HG03064 (cell line): ENCODE measurements at regions not wholly inside any gene's neighbourhood (a gene's known extent, or its start where the extent isn't known, plus 50 kb on each side); places are given as distances from the start of the nearest gene placed in this dataset.
"Not testable (repeated sequence)": the region's sequence is repeated elsewhere in the genome, so short reads cannot be mapped to it uniquely, and the experiment has no call there.

Source experiments
- ATAC-seq: cut with Tn5 transposase; IDR thresholded peaks from one replicate; pipeline ENCODE4 v1.9.1; 2021; ENCODE audit warnings: low read depth; ENCODE audit not compliant: unreplicated experiment

DNA sequence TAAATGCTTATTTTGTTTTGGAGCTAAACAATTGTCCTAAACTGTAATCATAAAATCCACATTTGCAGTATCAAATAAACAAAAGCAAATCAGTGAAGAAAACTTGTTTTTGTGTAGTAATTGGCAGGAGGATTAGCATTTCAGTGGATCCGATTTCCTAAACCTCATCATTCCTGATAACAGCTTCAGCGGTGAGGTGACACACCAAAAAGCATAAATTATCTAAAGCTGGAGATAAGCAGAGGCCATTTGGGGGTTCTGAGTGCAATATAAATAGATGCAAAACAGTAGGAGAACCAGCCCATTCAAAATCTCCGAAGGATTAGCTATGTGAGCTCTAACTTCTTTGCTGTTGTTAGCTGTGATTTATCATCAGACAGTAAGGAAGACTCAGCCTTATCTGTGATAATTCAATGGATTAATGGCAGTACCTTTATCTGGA is 235.8 kb downstream of the EPHA7 start:
- ATAC-seq = no peak

DNA sequence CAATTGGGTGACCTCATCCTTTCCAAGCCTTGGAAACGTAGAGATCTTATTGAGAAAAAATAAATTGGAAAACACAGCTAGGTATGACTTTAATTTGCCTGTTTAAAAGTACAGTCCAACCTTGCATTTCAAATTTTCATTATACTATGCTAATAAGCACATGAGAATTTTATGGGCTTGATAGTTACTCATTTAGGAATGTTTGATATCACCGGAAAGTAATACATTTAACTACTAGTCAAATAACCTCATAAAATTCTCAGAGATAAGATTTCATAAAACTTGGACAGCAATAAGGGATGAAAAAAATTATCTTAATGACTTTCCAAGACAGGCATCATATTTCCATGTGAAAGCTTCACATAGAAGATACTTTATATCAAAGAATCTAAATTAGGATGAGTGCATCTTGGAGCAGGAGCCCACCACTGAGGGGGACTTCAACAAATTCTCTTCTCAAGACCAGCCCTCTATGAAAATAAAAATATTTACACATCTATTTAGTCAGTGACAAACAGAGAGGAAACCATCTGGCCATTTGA is 236.3 kb downstream of the EPHA7 start:
- no peak for ATAC-seq

DNA sequence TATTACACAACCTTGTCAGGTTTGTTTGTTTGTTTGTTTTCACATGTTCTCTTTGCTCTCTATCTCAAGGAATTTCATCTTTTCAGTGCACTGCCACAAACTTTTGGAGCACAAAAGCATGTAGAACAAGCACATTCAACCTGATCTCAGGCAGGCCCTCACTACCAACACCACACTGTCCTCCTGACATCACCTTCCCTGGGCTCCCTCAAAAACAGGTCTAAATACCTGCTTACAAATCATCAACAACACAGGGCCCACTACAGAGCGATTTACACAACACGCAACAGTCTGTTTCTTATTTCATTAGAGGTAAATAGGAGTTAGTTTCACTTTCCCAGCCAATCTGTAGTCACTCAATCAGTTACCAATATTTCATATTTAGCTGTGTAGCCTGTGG is 241.4 kb downstream of the EPHA7 start:
- ATAC-seq = no peak

DNA sequence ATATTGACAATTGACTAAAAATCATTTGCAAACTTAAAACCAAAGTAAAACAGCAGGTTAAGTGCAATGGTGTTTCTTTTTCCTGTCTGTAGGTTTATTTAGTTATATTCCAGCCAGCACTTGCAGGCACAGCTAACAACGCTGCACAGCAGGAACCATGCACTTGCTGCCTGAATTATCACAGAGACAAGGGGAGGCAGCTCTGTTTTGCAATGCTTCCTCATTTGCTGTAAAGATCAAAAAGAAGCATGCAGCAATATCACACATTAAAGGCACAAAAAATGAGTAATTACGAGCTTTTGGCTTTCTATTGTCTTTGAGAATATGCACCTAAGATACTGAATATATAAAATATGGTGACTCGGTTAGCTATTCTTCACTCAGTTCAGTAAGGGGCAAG is 241.9 kb downstream of the EPHA7 start:
- no peak for ATAC-seq

DNA sequence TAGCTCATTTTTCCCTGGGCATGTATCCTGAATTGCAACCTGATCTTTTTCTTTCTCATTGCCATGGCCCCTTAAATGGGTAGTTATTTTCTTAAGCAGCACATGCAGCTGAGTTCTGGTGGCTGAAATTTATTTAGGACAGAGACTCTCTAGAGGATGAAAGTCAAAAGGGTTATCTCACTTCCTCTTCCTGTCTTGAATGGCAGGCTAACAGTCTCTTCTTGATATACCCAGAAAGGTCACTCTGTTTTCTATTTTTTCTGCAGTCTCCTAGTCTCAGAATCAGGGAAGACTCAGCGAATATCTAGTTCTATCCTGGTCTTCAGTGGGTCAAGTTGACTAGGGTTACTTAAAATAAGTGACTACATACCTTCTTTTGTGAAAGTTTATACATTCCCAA is 243.3 kb downstream of the EPHA7 start:
- no peak for ATAC-seq

DNA sequence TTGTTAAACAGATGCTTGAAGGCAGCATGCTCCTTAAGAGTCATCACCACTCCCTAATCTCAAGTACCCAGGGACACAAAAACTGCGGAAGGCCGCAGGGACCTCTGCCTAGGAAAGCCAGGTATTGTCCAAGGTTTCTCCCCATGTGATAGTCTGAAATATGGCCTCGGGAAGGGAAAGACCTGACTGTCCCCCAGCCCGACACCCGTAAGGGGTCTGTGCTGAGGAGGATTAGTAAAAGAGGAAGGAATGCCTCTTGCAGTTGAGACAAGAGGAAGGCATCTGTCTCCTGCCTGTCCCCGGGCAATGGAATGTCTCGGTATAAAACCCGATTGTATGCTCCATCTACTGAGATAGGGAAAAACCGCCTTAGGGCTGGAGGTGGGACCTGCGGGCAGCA is 245.8 kb downstream of the EPHA7 start:
- ATAC-seq = not testable (repeated sequence)

DNA sequence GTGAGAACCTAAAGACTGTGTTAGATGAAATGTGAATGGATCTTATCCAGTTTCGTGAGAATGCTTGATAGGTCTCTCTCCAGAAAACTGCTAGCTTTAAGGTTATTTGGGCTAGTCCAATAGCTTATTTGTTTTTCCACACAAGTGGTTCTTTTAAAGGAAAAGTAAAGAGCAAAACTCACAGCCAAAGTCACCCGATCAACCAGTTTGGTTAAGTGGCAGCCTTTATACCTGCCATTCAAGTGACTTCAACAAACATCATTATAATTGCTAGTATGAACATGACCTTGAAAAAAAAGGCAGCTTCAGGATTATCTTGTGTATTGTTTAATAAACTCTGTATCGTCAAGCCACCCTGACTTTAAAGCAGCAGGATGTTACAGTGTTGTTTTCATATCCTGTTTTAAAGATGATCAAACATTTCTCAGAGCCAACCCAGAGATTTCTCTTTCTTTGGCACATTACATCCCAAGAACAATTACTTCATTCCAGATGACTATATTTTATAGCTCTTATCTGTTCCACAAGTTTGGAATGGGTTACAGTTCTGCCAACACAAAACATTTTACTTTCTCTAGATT is 253.4 kb downstream of the EPHA7 start:
- no peak for ATAC-seq

DNA sequence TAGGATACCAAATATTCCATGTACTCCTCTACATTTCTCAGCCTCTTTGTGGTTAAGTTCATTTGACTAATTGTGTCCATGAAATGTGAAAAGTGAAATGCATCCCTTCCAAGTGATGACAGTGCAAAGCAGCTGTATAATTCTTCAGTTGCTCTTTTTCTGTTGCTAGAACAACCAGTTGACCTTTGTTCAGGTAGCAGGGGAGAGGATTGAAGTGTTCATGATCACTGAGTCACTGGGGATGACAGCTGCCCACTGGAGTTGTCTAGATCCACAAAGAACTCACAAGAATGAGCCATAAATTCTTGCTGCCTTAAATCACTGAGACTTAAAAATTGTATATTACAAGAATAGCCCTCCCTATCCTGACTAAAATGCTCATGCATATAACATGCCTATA is 254.6 kb downstream of the EPHA7 start:
- ATAC-seq = no peak

DNA sequence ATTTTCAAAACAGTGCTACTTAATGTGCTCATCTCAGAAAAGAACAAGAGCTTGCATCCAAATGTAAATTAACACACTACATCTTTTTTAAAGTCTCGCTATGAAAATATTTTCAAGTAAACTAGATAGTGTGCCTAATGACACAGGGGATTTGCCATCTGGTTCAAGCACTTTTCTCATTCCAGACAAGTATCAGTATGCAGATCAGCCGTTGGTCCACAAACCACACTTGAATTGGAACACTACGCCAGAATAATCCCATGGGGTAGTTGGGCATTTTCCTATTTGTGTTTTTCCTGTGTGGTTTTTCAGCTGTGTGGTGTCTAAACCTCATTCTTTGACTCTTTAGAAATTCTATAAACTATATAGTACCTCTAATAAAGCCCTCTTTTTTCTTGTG is 256.2 kb downstream of the EPHA7 start:
- ATAC-seq = no peak

DNA sequence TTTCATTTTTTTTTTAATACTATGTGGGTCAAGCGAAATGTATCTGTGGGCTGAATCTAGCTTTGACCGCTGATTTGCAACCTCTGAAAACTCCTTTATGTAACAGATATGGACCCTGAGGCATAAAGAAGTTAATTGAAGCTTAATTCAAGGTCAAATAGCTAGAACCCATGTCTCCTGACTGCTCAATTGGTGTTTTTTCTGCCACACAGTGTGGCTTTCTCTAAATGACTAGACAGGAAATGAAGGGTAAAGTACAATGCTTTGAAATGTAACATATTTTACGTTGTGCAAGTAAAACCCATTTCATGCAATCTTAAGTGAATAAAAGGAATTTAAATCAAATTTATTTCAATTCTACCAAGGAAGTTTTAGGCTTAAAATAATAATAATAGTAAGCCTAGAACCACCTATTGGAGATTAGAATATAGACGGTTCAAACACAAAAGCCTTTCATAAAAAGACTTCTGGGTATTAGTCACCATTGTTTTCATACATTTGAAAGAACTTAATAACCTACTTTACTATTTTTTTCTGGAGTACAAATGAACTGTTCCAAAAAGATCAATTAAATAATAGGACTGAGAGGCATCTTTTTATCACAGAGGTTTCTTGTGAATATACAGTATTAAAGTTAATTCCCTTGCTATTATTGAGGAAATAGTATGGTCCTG is 279.8 kb downstream of the EPHA7 start:
- no peak for ATAC-seq

DNA sequence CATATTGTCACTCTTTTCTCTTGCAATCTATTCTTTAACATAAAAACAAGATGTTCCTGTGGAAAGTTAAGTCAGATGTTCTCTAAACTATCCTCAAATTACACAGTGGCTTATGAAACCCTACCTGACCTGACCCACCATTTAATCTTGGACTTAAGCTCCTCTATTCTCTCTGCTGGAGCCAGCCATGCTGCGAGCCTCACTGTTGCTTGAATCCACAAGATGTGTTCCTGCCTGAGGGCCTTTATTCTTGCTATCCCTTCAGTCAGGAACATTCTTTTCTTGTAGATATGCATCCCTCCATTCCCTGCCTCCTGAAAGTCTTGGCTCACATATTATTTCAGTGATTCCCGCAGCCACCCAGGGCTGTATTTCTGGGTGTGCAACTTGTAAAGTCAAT is 283.2 kb downstream of the EPHA7 start:
- ATAC-seq = no peak

DNA sequence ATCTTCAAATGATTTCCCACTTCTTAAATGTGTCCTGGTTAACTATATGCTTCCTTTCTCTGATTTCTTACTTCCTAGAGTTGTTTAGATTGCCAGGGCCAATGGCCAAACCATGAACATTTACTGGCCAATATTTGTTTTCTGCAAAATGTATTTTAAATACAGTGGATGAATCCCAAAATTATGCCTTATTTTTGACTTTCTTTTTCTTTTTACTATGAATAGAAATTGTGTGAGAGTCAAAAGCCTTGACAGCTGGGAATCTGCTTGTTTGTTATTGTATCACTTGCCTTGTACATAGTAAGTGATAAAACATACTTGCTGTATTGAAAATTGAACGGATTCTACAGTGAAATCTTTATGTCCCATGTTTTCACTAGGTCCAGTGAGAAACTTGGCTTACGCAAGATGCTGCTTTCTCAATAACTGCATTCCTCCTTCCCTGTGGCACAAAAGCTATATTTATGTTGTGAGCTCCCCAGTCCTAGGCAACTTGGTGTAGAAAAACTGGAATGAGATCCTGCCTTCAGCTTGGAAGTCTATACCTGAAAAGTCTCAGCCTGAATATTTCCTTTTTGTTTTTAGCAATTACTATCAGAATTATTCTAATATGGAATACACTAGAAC is 295.2 kb downstream of the EPHA7 start:
- ATAC-seq = no peak

DNA sequence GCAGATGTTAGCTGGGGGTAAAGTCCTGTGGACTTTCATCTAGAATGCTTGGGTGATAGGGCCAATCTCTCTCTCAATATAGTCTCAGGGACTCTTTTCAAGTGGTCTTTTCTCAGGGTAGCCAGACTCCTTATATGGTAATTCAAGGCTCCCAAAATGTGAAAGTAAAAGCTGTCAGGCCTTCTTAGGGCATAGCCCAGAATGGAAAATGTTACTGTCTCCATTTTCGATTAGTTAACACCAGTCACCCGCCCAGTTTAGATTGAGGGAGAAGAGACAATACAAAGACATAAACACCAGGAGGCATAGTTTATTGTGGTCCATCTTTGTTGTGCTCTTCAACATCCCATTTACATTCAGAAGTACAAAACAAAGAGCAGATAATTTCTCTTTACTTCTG is 295.8 kb downstream of the EPHA7 start:
- ATAC-seq = no peak

DNA sequence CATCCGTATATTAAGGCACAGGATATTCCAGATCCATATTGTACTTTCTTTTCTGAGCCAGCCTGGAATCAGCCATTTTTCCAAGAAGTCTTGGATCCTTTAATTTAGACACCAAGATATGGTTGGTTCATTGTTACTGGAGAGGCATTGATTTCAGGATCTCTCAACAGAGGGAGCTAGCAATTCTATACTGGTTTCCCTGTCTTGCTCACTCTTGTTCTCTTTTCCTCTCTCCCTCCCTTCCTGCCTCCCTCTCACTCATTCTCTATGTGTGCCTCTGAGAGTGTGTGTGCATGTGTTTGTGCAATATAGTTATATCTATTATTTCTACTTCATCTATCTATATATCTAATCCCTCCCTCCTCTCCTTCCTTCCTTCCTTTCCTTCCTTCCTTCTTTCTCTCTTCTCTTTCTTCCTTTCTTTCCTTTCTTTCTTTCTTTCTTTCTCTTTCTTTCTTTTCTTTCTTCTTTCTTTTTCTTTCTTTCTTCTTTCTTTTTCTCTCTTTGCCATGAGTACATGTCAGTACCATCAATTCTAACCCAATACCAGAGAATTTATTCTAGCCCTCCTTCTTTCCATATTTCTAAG is 299.1 kb downstream of the EPHA7 start:
- no peak for ATAC-seq

DNA sequence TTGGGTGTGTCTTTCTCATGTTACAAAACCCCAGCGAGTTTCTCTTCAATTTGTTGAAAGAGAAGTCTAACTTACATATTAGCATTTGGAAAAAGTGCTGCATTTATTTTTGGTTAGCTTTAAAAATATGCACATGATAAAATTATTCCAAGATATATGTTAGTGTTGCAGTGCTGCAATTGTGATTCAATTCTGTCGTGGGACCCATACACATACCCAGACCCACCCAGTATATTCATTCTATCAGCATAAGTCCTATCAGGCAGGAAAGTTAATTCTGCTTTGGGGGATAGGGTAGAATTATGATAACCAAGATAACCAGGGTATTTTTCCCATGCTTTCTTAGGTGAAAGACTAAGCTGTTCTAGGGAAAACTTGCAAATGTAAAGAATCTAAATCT is 313.5 kb downstream of the EPHA7 start:
- no peak for ATAC-seq

DNA sequence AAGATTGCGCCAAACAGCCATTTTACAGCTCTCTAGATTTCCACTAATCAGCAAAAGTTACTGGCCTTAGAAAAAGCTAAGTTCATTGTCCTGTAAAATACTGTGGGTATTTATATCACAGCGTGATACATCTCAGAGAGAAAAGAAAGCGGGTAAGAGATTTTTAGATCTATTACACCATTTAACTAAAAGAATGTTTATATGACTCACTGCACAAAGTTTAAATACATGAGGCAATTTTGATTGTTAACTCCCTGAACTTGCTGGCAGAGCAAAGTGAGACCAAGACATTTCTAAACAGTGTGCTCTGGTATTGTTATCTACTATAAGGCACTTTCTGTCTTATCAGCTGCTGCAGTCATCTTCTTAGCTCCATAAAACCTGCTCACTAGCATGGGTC is 314.3 kb downstream of the EPHA7 start:
- no peak for ATAC-seq

DNA sequence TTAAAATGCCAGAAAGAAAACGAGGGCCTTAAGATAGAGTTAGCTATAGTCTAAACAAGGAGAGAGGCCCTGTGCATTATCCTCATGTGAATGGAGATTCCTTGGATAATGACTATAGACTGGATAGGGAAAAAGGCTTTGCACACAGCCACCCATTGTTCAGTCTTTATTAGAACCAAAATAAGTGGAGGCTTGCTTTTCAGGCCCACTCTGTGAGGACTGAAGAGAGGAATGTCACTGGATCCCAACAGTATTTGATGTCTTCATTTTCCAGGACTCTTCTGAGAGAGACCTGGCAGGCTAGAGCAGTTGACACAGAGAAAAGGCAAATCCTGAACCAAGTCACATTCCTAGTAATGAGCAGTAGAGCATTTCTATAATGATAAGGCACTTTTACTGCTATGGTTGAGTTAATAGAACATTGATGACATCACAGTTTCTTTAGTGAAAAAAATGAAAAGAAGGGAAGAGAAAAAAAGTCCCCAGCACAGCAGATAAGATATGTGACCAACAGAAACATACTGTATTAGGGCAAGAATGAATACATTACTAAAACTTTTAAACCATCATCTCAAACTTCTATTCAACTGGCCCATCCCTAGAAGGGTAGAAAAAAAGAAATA is 315.1 kb downstream of the EPHA7 start:
- ATAC-seq = no peak

DNA sequence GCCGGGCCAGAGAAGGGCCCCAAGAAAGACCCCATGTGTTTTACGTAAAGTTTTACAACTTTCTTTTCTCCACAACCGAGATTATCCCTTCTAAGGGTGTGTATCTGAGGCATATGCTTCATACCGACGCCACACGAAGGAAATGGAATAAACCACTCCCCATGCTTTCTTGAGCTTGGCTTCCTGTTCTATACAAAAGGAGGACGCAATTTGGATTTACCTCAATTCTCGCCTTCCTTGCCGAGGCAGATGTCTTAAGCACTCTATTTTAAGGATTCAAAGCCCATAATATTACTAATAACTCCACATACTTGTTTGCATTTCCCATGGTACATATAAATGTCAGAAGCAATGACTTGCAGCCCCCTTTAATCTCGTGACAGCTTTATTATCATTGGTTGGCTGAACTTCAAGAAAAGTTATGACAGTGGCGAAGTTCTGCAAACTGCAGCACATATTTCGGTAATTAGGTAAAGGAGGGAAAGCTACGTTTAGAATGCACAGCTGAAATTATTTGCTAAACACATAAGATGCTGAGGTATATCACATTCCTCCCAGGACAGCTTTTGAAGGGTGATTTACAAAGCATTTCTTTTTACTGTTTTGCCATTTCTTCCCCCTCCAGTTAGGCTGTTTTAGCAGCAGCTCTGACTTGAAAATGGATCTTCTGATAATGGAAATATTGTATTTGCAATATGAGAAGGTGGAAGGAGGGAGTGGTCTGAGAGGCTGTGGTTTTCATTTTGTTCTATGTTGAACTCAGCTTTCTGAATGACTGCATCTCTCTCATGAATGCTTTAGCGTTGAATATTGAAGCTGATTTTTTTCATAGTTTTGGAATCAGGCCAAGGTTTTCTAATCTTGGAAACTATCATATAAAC is 330.5 kb downstream of the EPHA7 start:
- ATAC-seq = no peak

DNA sequence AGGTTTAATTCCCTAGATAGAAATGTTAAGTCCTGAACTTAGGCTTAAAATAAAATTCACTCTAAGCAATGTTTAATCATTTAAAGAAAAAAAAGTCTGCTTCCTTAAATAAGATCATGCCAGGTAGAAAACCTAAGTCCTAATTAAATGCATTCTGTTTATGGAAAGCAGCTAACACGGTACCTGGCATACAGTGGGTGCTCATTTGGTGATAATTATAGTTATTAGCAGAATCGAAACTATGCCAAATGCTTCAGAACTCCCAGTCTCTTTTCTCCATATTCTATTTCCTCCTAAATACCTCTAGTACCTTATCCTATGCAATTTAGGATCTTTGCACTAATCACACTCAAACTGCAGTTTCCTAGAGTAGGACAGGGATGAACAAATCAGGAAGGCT is 331.8 kb downstream of the EPHA7 start:
- no peak for ATAC-seq

DNA sequence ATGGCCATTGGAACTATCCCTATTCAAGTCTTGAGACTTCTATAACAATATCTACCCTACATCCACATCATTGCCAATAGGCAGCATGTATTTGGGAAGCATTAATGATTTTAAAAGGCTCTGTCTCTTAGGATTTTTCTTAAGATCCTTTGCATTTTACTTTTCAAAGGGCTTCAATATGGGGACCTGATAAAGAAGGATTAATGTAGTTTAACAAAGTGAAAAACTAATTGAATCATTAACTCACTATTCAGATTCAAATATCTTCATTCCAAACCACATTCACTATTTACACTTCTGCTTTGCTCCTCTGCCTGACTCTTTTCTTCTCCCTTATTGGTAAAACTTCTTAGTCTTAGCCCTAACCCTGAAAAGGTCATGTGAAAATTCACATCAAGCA is 333.0 kb downstream of the EPHA7 start:
- no peak for ATAC-seq
